Cardiac fibroblast (primary cell): ENCODE measurements at regions not wholly inside any gene's neighbourhood (a gene's known extent, or its start where the extent isn't known, plus 50 kb on each side); places are given as distances from the start of the nearest gene placed in this dataset.

Source experiments
- DNase-seq, 2 donors: peaks; one replicate each; pipeline versions ENCODE4 v3.0.0 to v3.0.0-alpha.2; 2010; ENCODE audit warnings: low read depth in 2 of 2
- H3K4me3 ChIP-seq, 2 donors: replicated peaks in 1 of 2; 1 replicate in 1 of 2; 2 replicates in 1 of 2; pipeline ENCODE4 v1.5.1; 2011; ENCODE audit warnings: low read depth in 2 of 2, low read length in 2 of 2, mild to moderate bottlenecking in 2 of 2, moderate library complexity in 1 of 2
- TF ChIP-seq, protein P1 (sequence below): IDR thresholded peaks from one replicate; pipeline ENCODE4 v1.5.1; 2011; ENCODE audit warnings: low read depth, mild to moderate bottlenecking, low read length, inconsistent platforms

DNA sequence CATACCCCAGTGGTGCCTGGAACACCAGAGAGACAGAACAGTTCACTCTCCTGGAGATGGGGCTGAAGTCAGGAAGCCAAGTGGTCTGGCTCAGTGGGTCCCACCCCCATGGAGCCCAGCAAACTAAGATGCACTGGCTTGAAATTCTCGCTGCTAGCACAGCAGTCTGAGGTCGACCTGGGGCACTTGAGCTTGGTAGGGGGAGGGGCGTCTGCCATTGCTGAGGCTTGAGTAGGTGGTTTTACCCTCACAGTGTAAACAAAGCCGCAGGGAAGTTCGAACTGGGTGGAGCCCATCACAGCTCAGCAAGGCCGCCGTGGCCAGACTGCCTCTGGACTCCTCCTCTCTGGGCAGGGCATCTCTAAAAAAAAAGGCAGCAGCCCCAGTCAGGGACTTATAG, 272.0 kb downstream of the KLF13 start:
- TF ChIP-seq, protein P1, sequence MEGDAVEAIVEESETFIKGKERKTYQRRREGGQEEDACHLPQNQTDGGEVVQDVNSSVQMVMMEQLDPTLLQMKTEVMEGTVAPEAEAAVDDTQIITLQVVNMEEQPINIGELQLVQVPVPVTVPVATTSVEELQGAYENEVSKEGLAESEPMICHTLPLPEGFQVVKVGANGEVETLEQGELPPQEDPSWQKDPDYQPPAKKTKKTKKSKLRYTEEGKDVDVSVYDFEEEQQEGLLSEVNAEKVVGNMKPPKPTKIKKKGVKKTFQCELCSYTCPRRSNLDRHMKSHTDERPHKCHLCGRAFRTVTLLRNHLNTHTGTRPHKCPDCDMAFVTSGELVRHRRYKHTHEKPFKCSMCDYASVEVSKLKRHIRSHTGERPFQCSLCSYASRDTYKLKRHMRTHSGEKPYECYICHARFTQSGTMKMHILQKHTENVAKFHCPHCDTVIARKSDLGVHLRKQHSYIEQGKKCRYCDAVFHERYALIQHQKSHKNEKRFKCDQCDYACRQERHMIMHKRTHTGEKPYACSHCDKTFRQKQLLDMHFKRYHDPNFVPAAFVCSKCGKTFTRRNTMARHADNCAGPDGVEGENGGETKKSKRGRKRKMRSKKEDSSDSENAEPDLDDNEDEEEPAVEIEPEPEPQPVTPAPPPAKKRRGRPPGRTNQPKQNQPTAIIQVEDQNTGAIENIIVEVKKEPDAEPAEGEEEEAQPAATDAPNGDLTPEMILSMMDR, result no peak
- no peak for DNase-seq

GRCh38 chr15:31605467-31605931, 278.9 kb downstream of the KLF13 start:
- H3K4me3 ChIP-seq, result no peak overlapping the region
- TF ChIP-seq, protein P1, result peak; percentile 2
- peak; percentile 13 to 42 for DNase-seq

More for the DNA sequence above, 272.0 kb downstream of the KLF13 start:
- H3K4me3 ChIP-seq, result no peak overlapping the region

DNA sequence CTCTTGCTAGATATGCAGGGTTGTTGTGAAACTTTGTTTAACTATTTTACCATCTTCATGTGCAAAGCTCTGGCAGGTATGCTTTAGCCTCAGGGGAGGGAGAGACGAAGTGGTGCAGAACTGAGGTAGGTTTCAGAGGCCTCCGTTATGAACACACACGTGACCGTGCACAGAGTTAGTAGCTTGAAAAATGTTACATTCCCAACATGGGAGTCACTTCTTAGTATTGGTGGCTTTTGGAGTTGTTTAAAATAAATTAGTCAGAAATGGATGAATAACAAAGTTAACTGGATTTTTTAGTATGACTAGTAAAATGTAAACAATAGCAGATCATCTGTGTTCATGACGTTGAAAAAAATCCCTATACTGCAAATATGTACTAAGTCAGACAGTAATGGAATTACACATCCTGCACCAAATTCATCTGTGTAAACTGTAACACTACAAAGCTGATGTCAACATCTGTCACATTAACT, 279.6 kb downstream of the KLF13 start:
- TF ChIP-seq, protein P1, result no peak
- DNase-seq, result peak in 1 of 2 donors; percentile 74
- H3K4me3 ChIP-seq, result no peak overlapping the region

DNA sequence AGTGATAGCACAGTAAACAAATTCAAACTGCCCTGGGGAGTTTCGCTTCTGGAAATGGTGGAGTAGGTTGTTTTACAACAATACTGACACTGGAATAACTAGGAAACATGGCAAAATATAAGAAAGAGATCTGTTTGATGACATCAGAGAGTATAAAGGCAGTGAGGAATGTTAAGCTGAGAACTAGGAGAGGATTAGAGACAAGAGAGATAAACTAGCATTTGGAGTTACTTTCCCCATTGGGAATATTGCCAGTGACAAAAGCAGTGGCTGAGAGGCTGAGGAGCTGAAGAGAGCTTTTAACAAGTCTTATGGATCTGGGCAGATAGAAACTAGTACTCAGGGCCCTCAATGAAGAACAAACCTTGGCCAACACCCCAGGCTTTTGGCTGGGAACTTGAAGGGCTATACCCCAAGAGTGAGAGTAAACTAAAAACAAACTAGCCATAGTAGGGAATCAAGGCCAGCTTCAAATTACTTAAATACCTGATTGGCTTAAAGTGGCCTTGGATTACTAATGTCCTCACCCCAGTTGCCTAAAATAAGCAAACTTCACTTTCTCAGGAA, 280.4 kb downstream of the KLF13 start:
- TF ChIP-seq, protein P1, result no peak
- DNase-seq, result no peak
- no peak overlapping the region for H3K4me3 ChIP-seq

GRCh38 chr15:31607656-31608055, 281.0 kb downstream of the KLF13 start:
- no peak overlapping the region for H3K4me3 ChIP-seq
- TF ChIP-seq, protein P1, result no peak

DNA sequence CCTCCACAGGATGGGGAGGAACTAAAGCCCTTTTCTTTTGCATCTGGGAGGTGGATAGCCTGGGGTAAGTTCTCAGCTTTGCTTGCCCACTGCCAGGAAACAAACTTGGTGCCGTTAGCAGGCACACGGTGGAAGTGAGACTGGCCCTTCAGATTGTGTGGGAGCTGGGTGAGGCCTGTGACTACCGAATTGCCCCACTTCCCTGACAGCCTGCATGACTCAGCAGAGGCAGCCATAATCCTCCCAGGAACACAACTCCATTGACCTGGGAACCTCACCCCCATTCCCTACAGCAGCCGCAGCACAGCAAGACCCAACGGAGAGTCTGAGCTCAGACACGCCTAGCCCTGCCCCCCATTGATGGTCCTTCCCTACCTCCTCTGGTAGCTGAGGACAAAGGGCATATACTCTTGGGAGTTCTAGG, 282.6 kb downstream of the KLF13 start:
- TF ChIP-seq, protein P1, result no peak
- H3K4me3 ChIP-seq, result no peak overlapping the region
- peak in 1 of 2 donors; percentile 29 for DNase-seq

More at GRCh38 chr15:31607656-31608055, 281.0 kb downstream of the KLF13 start:
- DNase-seq, result peak in 1 of 2 donors; percentile 17
